Prostate gland (tissue), 2 donors: ENCODE measurements at regions not wholly inside any gene's neighbourhood (a gene's known extent, or its start where the extent isn't known, plus 50 kb on each side); places are given as distances from the start of the nearest gene placed in this dataset.

ENCODE experiments used
- CTCF ChIP-seq, 4 experiments: fragments of 200-600 bp in 2 of 4; fragments of 450-650 bp in 2 of 4; sonication (generic) in 2 of 4; IDR thresholded peaks; 1 replicate in 3 of 4; 2 replicates in 1 of 4; pipeline ENCODE4 v1.5.1; 2016 to 2019; ENCODE audit warnings: antibody characterized with exemption in 4 of 4, mild to moderate bottlenecking in 2 of 4, moderate library complexity in 2 of 4
- POLR2A ChIP-seq: fragments of 450-650 bp; IDR thresholded peaks from one replicate; pipeline ENCODE4 v1.6.1; 2016; ENCODE audit warnings: antibody characterized with exemption, mild to moderate bottlenecking

DNA sequence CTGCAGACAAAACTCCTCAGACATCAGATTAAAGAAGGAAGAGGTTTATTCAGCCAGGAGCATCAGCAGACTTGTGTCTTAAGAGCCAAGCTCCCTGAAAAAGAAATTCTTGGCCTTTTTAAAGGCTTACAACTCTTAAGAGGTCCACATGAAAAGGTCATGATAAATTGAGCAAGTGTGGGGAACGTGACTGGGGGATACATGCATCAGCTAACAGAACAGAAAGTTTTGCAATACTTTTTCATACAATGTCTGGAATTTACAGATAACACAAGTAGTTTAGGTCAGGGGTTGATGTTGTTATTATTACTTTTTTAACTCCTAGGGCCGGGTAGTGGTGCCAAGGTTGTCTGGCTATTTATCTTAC, 55.6 kb upstream of the RBMX start:
- TF ChIP-seq CTCF (IDR thresholded peaks at IDR 0.05) (no peak), POLR2A (no peak)
